ENCODE measurements at regions not wholly inside any gene's neighbourhood (a gene's known extent, or its start where the extent isn't known, plus 50 kb on each side); places are given as distances from the start of the nearest gene placed in this dataset.

- no peaks in the 10 kb centered on the region for H3K27me3 Mint-ChIP-seq (ENCODE audit: low read depth, poor library complexity)
Observed at GRCh38 chr7:124590814-124591213, 174.8 kb downstream of the GPR37 start.

DNA sequence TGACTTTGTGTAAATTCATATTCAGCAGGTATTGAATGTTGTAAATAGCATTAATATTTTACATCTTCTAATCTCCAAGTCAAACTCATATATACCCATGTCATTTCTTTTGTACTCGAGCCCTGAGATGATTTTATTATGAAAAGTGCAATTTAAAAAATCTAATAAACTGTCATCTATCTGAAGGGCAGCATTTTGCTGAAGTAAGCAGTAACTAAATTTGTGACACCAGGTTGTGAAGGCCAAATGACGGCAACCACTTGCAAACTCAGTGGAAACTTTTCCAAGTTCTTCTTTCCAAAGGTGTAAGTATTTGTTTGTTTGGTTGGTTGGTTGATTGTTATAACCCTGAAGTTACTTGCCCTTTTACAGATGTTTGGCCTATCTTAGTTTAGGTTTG, 188.3 kb downstream of the GPR37 start:
- H3K4me1 Mint-ChIP-seq = no peaks in the 10 kb centered on the region
- no peak overlapping the region for H3K4me3 Mint-ChIP-seq
- no peak overlapping the region for H3K27ac Mint-ChIP-seq
- no peak for DNase-seq
- H3K27me3 Mint-ChIP-seq (ENCODE audit: low read depth, poor library complexity) = no peaks in the 10 kb centered on the region
- H3K36me3 Mint-ChIP-seq (ENCODE audit: low read depth) = no peaks in the 10 kb centered on the region
- H3K9me3 Mint-ChIP-seq = no peaks in the 10 kb centered on the region
- TF ChIP-seq CTCF (IDR thresholded peaks at IDR 0.05) = no peak

More at GRCh38 chr7:124590814-124591213, 174.8 kb downstream of the GPR37 start:
- DNase-seq = no peak
- Mint-ChIP-seq H3K9me3 (no peaks in the 10 kb centered on the region), H3K27ac (no peak overlapping the region), H3K4me3 (no peak overlapping the region), H3K36me3 (ENCODE audit: low read depth) (no peaks in the 10 kb centered on the region), H3K4me1 (no peaks in the 10 kb centered on the region)
- no peak for TF ChIP-seq CTCF (IDR thresholded peaks at IDR 0.05)

GRCh38 chr7:124575176-124575575, 190.4 kb downstream of the GPR37 start:
- no peak for TF ChIP-seq CTCF (IDR thresholded peaks at IDR 0.05)

DNA sequence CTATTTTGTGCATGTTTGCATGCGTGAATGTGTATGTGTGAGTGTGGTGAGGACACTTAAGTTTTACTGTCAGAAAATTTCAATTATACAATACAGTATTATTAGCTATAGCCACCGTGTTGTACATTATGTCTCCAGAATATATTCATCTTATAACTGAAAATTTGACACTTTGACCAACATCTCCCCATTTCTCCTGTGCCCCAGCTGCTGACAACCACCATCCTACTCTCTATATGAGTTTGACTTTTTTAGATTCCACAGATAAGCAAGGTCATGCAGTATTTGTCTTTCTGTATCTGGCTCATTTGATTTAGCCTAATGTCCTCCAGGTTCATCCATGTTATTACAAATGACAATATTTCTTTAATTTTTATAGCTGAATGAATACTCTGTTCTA, 195.0 kb downstream of the GPR37 start:
- no peaks in the 10 kb centered on the region for H3K4me1 Mint-ChIP-seq

More at GRCh38 chr7:124575176-124575575, 190.4 kb downstream of the GPR37 start:
- no peaks in the 10 kb centered on the region for H3K36me3 Mint-ChIP-seq (ENCODE audit: low read depth)
- no peak overlapping the region for H3K4me3 Mint-ChIP-seq
- H3K4me1 Mint-ChIP-seq = no peaks in the 10 kb centered on the region
- no peak overlapping the region for H3K27ac Mint-ChIP-seq
- DNase-seq = no peak
- H3K9me3 Mint-ChIP-seq = no peaks in the 10 kb centered on the region
- H3K27me3 Mint-ChIP-seq (ENCODE audit: low read depth, poor library complexity) = no peaks in the 10 kb centered on the region

DNA sequence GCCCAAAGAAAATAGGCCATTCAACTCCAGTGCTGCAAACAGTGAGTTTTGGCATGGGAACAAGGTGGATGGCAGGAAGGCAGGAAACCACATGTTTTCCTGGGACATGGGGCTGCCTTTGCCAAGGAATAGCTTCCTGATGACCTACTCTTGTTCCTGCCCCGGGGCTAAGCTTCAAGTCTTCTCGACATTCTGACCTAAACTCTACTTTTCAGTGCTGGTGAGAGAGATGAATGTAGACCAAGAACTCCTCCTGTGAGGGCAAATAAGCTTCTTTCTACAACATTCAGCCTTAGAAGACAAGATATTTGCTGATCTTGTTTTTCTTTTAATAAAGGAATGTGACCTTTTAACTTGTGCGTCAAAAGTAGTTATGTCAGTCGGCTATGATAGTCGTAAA, 199.0 kb downstream of the GPR37 start:
- Mint-ChIP-seq H3K9me3 (no peaks in the 10 kb centered on the region), H3K36me3 (ENCODE audit: low read depth) (no peaks in the 10 kb centered on the region), H3K27ac (no peak overlapping the region), H3K4me1 (no peaks in the 10 kb centered on the region), H3K27me3 (ENCODE audit: low read depth, poor library complexity) (peaks cover 3% of the 10 kb centered on the region), H3K4me3 (no peak overlapping the region)
- no peak for TF ChIP-seq CTCF (IDR thresholded peaks at IDR 0.05)
- DNase-seq = no peak

More for the DNA sequence above, 195.0 kb downstream of the GPR37 start:
- DNase-seq = no peak
- no peaks in the 10 kb centered on the region for H3K9me3 Mint-ChIP-seq
- no peaks in the 10 kb centered on the region for H3K27me3 Mint-ChIP-seq (ENCODE audit: low read depth, poor library complexity)
- no peaks in the 10 kb centered on the region for H3K36me3 Mint-ChIP-seq (ENCODE audit: low read depth)
- H3K27ac Mint-ChIP-seq = no peak overlapping the region
- TF ChIP-seq CTCF (IDR thresholded peaks at IDR 0.05) = no peak
- no peak overlapping the region for H3K4me3 Mint-ChIP-seq

- no peaks in the 10 kb centered on the region for H3K27me3 Mint-ChIP-seq (ENCODE audit: low read depth, poor library complexity)
- DNase-seq = no peak
- no peak for TF ChIP-seq CTCF (IDR thresholded peaks at IDR 0.05)
- H3K4me3 Mint-ChIP-seq = no peak overlapping the region
- H3K4me1 Mint-ChIP-seq = no peaks in the 10 kb centered on the region
- H3K27ac Mint-ChIP-seq = no peak overlapping the region
- no peaks in the 10 kb centered on the region for H3K36me3 Mint-ChIP-seq (ENCODE audit: low read depth)
- no peaks in the 10 kb centered on the region for H3K9me3 Mint-ChIP-seq
Observed at GRCh38 chr7:124557587-124557986, 208.0 kb downstream of the GPR37 start.
